CD4-positive, alpha-beta T cell treated with Interleukin-6 at 100 ng/mL for 8 hours (primary cell): ENCODE measurements at regions not wholly inside any gene's neighbourhood (a gene's known extent, or its start where the extent isn't known, plus 50 kb on each side); places are given as distances from the start of the nearest gene placed in this dataset.

Source experiments
- DNase-seq: peaks from one replicate; pipeline ENCODE4 v3.0.0-alpha.2; 2020; ENCODE audit warnings: mixed read lengths, low spot score

DNA sequence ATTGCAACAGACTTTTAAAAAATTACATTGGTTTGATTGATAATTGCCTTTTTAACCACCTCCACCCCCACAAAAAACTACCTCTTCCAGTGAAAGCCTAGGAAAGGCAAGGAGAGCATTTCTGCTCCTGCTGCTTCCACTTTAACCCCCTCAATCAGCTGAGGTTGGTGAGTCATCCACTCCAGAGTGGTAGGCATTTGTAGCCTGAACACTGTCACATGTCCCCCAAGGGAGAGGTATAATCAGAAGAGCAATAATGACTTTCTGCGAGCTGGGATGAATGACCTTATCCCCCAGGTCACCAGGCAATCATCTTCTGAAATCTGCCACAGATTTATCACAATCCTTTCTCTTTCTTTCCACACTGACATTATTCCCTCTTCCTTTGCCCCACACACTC lies 126.6 kb upstream of the CAMK1G start:
- no peak for DNase-seq

DNA sequence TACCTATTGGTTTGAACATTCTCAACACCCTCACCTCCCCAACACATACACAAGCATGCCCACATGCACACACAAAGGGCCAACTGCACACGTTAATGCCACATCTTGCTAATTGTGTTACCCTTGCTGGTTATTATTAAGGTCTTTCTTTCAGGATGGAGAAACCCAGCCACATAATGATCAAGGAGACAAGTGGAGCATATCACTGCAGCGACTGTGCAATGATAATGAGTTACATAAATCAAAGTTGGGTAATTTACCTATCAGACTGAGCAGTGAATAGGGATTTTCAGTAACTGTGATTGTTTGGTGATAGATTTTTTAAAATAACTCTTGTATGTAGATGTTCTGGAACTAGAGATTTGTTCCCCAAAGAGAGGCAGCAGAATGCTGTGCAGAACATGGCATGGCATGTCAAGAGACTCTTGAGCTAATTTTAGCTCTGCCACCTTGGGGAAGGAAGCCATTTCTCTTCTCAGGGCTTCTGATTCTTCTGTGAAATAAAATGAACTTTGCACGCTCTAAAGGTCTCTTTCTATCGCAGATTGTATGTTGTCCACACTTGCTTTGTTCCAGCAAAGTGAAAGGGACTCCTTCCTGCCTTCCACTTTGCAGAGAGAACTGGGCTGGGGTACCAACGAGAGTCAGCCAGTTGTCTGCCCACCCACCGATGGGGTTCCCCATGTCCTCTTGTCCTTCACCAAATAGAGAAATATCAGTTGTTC lies 126.0 kb upstream of the CAMK1G start:
- DNase-seq = no peak

DNA sequence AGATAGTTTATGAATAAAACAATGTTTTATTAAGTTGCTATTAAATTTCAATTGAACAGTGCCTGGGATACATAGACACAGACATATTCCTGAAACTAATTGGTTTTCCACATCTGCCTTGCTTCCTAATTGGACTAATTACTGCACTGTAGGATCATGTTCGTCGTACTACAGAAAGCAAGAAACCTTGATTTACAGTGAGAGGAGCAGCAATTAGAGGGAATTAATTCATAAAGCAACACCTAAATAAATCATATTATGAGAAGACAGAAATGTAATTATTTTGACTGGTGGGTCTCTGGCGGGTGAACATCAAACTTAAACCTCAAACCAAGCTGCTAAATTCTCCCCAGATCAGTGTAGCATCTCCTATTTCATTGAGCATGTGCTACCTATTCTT lies 124.6 kb upstream of the CAMK1G start:
- no peak for DNase-seq

DNA sequence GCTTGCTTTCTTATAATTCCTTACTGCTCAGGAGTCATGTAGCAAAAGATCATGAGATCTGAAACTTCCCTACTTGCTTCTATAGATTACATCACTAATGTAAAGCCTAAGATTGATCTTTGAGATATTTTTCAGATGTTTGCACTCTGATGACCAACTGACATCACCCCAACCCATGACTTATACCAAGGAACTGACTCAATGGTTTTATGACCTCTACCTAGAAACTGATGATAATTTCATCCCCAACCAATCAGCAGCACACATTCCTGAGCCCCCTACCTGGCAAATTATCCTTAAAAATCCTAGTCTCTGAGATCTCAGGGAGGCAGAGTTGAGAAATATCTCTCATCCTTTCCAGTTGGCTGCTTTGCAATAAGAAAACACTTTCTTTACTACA lies 122.3 kb upstream of the CAMK1G start:
- no peak for DNase-seq

DNA sequence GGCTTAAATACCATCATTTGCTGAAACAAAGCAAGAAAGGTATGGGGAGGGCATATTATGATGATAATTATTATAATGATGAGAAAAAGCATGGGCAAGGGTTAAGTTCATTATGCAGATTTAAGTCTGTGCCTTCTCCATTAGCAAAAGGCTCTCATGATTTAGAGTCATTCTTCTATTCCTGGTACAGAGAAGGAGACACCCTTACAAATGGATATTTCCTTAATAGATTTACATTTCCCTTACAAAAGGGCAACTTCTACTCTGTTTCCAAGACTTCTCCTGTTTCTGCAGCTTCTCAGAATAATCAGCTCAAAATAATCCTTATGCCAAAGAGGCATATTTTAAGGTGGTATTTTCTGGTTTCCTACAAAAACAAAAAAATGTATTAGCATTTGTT lies 121.1 kb upstream of the CAMK1G start:
- DNase-seq = no peak

DNA sequence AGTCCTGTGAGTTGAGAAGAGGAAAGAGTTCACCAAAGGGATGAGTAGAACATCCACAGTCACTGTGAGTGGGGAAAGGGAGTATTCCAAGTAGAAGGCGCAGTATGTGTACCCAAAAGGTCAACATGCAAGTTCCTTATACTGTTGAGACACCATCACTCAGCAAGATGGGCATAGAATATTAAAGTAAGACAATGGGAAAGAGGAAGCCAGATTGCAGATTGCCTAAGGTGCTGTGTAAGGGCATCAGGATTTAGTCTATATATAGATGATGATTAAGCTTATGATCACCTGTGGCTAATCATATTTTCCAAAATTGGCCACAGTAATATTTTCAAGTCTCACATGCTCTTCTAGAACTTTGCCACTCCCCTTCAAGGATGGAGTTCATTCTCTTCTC lies 120.1 kb upstream of the CAMK1G start:
- no peak for DNase-seq

DNA sequence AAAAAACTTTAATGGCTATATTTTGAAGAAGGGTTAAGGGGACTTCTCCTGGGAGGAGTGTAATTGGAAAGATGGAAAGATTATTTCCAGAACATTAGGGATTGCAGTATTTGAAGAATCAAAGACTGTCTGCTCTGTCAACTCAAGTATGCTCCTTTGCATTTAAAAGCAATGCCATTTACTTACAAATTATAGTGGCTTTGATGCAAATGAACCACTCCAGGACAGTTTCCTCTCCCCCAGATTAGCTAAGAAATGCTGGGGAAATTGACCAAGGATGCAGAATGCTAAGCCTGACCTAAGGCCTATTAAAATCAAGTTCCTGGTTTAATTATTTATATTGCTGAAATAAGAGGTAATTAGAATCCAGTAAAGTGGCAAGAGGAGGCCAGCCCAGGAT lies 110.5 kb upstream of the CAMK1G start:
- no peak for DNase-seq

DNA sequence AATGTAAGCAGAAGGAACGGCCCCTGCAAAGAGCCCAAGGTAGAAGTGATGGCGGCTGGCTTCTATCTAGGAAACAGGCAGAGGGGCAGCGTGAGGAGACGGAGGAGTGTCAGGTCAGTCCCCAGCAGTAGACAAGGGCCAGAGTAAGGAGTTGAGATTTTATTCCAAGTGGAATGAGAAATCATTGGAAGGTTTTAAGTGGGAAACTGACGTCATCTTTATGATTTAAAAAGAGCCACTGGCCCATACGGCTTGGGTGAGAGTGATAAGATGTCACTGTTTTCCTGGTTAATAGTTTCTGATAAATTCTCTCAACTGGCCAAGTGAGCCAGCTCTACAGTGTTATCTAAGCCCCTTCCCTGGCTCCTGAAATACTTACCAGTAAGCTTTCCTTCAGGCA lies 103.2 kb upstream of the CAMK1G start:
- DNase-seq = no peak

DNA sequence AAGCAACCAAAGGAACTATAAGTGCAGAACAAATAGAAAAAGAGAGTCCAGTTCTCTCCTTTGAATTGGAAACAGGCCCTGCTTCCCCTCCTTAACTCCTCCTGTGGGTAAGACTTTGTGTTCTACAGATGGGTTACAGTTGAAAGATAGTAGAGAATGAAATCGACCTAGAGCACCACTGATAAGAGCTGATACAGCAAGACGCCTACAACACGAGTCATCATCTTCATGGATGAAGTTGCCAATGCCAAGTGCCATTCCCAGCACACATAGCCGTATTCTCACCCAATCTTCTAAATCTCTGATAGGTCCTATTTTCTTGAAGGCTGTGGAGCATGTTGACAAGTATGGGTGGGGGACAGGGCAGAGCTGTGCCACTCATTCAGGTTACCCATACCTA lies 99.8 kb upstream of the CAMK1G start:
- DNase-seq = no peak

DNA sequence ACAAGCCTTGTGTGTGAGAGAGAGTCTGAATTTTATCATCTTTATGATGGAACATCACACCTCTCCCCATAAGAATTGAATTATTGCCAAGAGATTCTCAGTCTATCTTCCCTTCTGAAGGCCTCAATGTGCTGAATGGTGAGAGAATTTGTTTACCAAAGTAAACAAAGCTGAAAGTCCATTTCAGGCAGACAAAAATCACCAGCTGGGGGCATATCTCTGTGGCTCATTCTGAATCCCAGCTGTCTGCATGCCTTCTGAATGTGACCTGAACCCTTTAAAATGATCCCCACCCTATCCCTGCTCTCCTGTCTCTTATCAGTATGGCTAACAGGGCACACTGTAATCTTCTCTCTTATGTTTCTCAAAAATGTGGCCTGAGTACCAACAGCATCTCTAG lies 99.1 kb upstream of the CAMK1G start:
- no peak for DNase-seq

DNA sequence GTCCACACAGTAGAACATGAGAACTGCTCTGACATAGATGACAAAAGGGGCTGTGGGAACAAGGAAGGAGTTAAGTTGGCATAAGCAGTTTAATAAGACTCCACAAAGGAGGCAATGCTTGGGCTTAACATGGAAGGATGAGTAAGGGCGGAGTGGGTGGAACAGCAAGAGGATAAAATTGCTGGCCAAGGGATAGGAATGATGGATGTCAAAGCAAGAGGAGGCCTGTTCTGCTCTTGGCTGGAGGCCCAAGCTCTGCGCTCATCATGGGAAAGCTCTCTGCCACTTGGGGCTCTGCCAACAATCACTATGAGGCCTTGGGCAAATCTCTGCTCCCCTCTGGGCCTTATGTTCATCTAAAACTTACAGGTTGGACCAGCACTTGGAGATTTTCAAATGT lies 98.3 kb upstream of the CAMK1G start:
- no peak for DNase-seq

DNA sequence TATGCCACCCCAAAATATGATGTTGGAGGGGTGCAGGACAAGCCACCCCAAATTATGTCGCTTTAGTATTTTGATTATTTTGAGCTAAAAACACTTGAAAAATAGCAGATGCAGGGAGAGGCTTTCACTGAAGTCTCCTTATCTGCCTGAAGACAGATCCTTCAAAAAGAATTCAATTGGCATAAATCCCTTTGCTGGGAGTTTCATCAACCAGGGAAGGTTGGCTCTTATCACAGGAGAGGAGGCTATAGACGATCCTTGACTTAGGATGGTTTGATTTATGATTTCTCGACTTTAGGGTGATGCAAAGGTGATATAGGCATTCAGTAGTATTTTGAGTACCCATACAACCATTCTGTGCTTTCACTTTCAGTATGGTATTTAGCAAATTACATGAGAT lies 97.8 kb upstream of the CAMK1G start:
- DNase-seq = no peak

DNA sequence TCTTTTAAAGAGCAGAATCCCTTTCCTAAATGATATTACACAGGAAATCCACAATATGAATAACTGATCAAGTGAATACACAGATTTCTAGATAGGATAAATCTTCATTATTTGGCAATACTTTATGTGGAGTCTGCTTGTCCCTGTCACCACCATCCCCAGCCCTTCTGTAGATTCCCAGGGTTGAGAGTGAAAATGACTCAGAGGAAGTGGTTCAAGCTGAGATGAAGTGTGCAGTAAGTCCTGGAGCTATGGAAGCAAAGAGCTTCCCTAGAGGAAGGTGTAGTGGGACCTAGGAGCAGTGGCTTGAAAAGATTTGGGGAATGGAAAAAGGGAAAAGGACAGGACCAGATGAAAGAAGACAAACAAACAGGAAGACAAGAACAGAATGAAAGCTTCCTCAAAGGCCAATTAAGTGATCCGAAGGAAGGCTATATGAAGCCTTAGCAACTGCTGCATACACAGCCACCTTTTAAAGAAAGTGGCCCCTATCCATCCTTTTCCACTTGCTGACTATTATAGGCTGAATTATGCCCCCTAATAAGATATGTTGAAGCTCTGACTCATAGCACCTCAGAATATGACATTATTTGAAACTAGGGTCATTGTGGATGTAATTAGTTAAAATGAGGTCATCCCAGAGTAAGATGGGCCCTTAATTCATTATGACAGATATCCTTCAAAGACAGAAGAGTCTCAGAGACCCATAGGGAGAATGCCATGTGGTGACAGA lies 96.5 kb upstream of the CAMK1G start:
- DNase-seq = no peak

DNA sequence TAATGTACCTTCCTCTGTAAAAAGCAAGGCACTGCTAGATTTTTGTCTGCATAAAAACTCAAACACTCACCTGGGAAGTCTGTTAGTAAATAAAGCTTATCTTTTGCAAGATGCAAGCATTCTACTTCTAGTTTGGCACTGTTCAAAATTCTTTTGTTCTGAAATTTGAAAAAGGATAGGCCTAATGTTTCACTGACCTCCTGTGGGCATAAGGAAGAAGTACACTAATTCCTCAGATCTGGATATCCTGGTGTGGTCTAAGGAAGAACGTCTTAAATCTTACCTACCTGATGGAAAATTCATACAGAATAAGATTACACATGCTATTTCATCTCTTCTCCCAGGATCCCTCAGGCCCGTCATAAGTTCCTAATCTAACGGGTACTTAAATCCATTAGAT lies 93.5 kb upstream of the CAMK1G start:
- no peak for DNase-seq

DNA sequence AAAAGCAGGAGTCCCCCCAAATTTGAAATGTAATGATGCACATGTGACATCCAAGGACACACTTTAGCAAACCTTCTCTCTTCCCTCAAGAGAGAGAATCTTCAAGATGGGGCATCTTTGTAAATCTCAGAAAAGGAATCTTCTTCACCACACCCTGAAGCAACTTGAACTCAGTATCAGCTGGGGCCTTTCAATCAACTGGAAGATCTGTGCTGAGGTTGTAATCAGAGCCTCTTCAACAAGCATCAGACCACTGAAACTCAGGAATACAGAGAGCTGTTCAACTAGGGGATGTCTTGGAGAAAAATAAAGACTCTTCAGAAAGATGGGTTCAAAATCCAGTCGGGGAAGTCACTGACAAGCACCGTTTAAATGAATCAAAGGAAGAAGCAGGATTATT lies 92.5 kb upstream of the CAMK1G start:
- DNase-seq = no peak

DNA sequence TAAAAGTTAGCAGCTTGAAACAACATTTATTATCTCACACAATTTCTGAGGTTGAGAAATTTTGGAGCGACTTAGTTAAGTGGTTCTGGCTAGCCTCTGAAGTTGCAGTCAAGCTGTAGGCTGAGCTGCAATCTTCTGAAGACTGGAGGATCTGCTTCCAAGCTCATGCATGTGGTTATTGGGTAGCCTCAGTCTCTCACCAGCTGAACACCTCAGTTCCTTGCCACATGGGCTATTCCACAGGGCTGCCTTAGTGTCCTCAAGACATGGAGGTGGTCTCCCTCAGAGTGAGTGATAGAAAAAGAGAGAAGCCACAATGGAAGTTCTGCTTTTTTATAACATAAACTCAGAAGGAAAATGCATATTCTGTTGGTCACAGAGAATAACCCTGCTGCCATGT lies 92.0 kb upstream of the CAMK1G start:
- DNase-seq = no peak

DNA sequence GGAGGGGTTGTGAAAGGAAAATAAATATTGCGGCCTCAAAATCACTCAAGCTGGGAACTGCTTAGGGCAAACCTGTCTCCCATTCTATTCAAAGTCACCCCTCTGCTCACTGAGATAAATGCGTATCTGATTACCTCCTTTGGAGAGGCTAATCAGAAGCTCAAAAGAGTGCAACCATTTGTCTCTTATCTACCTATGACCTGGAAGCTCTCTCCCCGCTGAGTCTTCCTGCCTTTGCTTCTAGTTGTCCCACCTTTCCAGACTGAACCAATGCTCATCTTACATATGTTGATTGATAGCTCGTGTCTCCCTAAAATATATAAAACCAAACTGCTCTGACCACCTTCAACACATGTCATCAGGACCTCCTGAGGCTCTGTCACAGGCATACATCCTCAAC lies 91.6 kb upstream of the CAMK1G start:
- DNase-seq = no peak

DNA sequence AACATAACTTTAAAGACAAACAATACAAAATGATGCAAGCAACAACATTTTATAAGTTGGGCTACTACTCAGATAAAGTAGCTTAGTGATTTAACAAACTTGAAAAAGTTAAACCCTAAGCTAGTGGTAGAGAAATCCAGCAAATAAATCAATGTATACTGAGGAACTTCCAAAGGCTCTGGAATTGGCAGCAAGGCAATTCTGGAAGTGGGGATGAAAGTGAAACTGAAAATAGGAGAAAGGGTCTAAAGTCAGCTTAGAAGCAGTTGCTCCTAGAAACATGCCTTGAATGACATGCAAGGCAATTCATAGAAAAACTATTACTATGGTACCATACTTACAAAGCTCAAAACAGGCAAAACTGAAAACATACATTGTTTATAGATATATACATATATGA lies 90.0 kb upstream of the CAMK1G start:
- DNase-seq = no peak

DNA sequence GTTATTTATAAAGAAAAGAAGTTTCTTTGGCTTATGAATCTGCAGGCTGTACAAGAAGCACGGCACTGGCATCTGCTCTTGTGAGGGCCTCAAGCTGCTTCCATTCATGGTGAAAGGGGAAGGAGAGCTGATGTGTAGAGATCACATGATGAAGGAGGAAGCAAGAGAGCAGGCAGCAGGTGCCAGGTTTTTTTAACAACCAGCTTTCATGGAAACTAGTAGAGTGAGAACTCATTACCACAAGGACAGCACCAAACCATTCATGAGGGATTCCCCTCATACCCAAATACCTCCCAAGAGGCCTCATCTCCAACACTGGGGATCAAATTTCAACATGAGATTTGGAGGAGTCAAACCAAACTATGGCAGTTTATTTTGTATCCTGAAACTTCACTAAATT lies 85.8 kb upstream of the CAMK1G start:
- no peak for DNase-seq

DNA sequence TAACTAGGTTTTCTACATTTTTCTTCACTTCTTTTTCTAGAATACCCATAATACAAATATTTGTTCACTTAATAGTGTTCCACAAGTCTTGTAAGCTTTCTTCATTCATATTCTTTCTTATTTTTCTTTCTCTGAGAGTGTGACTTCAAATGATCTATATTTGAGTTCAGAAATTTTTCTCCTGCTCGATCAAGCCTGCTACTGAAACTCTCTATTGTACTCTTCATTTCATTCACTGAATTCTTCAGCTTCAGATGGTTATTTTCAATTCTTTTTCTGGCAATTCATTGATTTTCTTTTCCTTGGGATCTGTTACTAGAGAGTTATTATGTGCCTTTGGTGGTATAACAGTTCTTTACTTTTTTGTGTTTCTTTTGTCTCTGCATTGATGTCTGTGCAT lies 82.5 kb upstream of the CAMK1G start:
- DNase-seq = no peak

DNA sequence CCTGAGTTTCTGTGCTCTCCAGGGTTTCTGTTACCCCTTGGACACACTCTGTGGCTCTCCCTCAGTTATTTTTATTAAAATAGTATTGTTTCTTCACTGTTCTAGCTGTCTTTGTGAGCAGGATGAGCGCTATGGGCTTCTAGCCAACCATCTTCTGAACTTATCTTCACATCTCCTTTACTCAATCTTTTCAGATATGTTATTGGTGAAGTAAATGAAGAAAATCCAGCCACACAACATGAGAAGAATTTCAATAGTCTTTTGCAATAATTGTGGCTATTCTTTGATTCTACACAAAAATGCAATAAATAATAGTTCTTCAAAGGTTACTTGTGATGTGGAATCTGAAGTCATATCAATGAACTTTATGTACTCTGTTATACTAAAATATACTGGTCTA lies 80.3 kb upstream of the CAMK1G start:
- no peak for DNase-seq

DNA sequence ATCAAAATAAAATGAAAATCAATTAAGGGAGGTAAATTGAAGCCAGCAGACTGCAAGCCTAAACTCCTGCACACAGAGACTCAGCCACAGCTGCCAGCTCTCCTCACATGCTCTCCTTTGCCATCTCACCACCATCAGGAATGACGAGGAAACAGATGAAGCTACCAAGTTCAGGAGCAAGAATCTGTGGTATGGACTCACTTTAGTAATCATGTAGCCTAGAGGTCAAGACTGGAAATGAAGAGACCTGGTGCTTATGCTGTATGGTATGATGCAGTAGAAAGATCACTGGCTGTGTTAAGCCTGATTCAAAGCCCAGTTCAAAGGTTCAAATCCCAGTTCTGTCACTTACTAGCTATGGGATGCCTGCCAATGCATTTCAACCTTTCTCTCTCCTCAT lies 78.9 kb upstream of the CAMK1G start:
- DNase-seq = no peak

DNA sequence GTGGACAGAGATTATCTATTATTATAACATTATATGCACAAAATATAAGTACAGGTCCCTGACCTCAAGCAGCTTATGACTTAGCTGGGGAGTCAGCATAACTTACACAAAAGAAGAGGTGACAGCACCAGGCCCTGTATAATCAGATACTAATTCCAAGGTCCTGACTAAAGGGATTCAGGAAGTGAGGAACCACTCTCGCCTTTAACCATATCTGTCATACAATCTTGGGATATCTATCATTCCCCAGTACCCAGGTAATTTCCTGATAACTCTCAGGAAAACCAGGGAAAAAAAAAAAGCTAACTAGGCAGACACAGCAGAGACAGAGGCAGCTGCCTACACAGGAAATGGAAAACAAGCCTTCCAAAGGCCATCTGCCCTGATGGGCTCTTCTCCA lies 78.5 kb upstream of the CAMK1G start:
- no peak for DNase-seq

DNA sequence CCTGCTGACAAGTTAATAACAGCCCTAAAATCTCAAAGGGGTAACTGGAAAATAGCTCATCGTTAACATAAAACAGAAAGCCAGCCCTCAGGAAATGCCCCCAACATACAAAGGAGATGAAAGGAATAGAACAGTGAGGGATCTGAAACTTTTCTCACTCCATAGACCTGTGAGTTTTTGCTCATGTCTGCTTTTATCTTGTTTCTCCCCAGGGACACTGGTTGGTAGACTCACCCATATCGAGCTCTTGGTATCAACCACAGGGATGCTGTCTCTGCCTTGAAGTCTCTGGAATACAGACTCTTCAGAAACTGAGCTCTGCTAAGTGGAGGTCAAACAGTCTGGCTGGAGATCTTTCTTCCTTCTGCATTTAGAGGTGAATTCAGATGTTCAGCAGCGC lies 77.4 kb upstream of the CAMK1G start:
- no peak for DNase-seq
